ENCODE measurements at regions not wholly inside any gene's neighbourhood (a gene's known extent, or its start where the extent isn't known, plus 50 kb on each side); places are given as distances from the start of the nearest gene placed in this dataset.

- DNase-seq (ENCODE audit: low read depth) = no peak
Observed at GRCh38 chr19:31560086-31561060, 211.1 kb upstream of the TSHZ3 start.

DNA sequence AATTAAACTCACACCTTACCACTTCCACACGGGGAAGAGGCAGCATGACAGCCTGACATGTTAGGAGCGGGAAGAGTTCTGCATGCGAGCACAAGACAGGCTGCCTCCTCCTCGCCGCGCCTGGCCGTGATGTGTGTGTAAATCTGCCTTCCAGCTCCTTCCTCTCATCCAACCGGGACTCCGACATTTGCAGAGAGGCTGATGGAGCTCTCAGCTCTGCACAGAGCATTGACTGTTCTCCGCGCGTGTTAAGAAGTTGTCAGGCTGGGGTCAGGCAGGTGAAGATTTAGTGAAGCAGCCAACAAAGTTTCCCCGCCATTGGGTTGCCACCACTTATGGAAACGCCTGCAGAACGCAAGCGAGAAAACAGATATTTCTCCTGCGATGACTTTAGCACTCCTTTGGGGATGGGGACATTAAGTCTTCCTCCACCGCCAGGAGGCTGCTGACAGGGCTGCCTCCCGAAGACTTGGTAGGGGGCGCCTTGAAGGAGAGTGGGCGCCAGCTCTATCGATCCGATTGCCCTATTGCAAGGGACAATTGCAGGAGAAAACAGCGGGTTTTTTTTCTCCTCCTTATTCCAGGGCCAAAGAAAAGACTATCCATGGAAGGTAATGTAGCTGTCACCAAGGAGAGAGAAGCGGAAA lies 213.9 kb upstream of the TSHZ3 start:
- DNase-seq (ENCODE audit: low read depth) = no peak

DNA sequence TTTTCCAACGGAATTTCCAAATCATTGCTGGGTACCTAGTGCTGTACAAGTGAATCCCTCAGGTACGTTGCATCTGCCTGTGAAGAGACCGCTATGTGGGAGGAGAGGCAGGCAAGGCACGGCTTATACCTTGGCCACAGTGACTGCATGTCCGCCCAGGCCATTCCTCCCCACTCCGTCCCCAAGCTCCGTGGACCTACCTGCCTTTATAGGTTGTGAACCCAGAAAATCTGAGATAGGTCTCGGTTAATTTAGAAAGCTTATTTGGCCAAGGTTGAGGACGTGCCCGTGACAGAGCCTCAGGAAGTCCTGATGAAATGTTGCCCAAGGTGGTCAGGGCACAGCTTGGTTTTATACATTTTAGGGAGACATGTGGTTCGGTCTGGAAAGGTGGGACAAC lies 218.5 kb upstream of the TSHZ3 start:
- DNase-seq (ENCODE audit: low read depth) = no peak

DNA sequence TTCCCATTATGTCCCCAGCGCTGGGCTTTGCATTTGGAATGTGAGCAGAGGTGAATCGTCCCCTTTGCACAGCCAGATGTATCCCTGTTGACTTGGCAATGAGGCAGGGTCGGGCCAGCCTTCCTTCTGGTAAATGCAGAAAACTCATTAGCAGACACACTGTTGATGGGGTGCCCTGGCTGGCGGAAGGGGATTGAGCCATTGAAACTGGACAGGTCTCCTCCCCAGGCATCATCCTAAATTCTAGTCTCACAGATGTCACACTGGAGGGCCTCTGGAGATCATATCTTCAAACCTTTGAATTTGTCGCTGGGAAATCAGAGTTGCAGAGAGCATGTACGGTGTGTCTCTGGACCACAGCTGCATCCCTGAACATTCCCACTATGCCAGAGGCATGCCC lies 219.5 kb upstream of the TSHZ3 start:
- no peak for DNase-seq (ENCODE audit: low read depth)

- DNase-seq (ENCODE audit: low read depth) = no peak
Observed at GRCh38 chr19:31570718-31571117, 221.5 kb upstream of the TSHZ3 start.

- no peak for DNase-seq (ENCODE audit: low read depth)
Observed at GRCh38 chr19:31572102-31572975, 223.1 kb upstream of the TSHZ3 start.

- no peak for DNase-seq (ENCODE audit: low read depth)
Observed at GRCh38 chr19:31572976-31573298, 223.7 kb upstream of the TSHZ3 start.

- no peak for DNase-seq (ENCODE audit: low read depth)
Observed at GRCh38 chr19:31574251-31574973, 225.2 kb upstream of the TSHZ3 start.

GRCh38 chr19:31575846-31576335 lies 226.7 kb upstream of the TSHZ3 start:
- DNase-seq (ENCODE audit: low read depth) = no peak

DNA sequence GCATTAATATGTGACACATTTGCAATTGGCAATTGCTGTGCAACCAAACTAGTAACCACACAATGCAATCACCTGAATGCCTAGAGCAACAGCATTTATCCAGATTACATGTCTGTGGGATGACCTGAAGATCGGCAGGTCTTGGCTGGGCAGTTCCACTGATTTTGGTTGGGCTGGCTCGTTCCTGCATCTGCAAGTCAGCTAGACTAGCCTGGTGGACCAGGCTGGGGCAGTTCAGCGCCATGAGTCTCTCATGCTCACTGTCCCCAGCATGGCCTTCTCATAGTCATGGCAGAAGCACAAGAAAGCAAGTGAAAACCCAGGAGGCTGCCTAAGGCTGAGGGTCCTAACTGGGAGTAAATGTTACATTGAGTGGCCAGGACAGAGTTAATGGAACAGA lies 229.1 kb upstream of the TSHZ3 start:
- no peak for DNase-seq (ENCODE audit: low read depth)

DNA sequence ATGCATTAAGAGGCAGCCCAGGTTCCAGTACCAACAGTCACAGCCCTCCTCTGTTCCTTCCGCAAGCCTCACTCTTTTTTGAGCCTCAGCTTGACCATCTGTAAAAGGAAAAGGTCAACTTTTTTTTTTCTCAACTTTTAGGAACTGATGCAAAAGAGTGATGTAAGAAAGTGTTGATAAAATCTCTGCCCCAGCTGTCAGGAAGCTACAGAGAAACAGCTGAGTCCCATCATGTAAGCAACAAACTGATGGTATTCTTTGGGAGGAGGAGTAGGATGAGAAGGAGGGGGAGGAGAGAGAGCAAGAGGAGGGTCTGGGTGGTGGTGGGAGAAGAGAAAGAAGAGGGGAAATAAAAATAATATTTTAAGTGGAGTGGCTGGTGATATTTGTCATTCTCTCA lies 233.9 kb upstream of the TSHZ3 start:
- no peak for DNase-seq (ENCODE audit: low read depth)

- no peak for DNase-seq (ENCODE audit: low read depth)
Observed at GRCh38 chr19:31586282-31586681, 237.0 kb upstream of the TSHZ3 start.

- DNase-seq (ENCODE audit: low read depth) = no peak
Observed at GRCh38 chr19:31589109-31589508, 239.9 kb upstream of the TSHZ3 start.

GRCh38 chr19:31591258-31591657 lies 242.0 kb upstream of the TSHZ3 start:
- DNase-seq (ENCODE audit: low read depth) = no peak

DNA sequence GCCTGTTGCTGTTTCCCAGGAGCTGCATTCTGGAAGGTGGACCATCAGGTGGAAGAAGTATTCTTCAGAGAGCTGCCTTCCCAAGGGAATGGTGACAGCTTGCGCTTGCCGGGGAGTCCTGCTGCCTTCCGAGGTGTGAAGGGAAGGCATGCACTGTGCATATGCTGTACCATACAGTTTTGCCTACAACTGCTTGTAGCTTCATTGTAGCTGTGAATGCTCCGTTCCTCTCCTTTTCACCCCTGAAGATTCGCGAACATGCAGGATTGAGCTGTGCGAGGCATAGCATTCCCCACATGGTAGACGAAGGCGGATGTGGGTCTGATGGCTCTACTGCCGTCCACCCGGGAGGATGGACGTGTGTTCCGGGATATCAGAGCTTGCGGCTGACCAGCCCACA lies 243.2 kb upstream of the TSHZ3 start:
- DNase-seq (ENCODE audit: low read depth) = no peak

GRCh38 chr19:31594701-31595100 lies 245.5 kb upstream of the TSHZ3 start:
- DNase-seq (ENCODE audit: low read depth) = no peak

DNA sequence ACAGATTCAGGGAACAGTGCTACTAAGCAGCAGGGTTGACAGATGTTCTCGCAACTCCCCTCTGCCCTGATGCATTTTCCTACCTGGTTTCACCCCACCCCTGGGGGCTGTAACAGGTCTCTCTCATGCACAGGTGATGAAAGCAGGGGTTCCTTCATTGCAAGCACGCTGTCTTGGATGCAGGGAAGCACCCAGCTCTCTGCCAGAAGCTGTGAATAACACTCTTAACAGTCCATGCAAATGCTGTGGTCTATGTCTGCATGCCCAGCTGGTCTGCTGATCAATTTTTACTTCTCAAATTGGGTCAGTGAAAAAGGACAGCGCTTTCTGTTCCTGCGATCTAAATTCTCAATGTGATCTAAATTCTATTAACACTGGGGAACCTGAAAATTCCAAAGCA lies 246.3 kb upstream of the TSHZ3 start:
- DNase-seq (ENCODE audit: low read depth) = no peak

DNA sequence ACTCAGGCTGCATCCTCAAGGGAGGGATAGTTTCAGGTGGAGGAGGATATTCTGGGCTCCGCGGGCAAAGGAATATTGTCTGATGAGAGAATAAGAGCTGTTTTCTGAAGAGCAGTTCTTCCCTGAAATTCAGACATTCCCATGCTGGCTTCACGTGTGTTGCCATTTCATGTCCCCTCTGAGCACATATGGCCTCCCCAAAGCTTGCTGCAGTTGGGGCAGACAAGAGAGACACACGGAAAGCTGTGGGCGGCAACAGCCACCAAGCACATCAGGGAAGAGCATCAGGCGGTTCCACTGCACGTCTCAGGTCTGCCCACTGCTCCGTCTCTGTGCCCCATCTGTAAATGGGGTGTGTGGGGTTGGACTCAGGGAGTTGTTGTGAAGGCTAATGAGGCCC lies 247.5 kb upstream of the TSHZ3 start:
- no peak for DNase-seq (ENCODE audit: low read depth)

- no peak for DNase-seq (ENCODE audit: low read depth)
Observed at GRCh38 chr19:31597616-31598015, 248.4 kb upstream of the TSHZ3 start.

DNA sequence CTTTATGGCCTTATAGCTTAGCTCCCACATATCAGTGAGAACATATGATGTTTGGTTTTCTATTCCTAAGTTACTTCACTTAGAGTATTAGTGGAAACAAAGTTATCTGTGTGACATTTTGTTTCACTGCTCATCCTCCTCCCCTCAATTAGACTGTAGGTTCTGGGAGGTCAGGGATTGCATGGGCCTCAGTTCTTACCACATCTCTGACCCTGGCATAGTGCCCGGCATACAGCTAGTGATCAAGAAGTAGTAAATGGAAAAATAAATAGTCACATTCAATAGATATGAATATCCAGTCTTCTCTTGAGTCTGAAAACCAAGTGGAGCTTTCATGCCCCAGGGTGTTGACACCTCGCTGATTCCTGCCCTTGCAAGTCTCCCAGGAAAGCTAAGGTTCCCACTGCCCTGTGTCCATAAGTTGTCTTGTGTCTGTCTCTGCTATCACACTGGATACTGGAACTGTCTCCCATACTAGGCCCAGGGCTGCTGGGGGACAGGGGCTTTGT lies 249.5 kb upstream of the TSHZ3 start:
- no peak for DNase-seq (ENCODE audit: low read depth)

GRCh38 chr19:31600731-31601295 lies 251.6 kb upstream of the TSHZ3 start:
- no peak for DNase-seq (ENCODE audit: low read depth)
